PC-3 (cell line): ENCODE measurements at regions not wholly inside any gene's neighbourhood (a gene's known extent, or its start where the extent isn't known, plus 50 kb on each side); places are given as distances from the start of the nearest gene placed in this dataset.

Source experiments
- EZH2 ChIP-seq: fragments of 300-600 bp; sonication (generic); IDR thresholded peaks from one replicate; pipeline ENCODE4 v1.6.1; 2017; ENCODE audit warnings: antibody characterized with exemption, mild to moderate bottlenecking, low read length; ENCODE audit not compliant: unreplicated experiment
- EZH2phosphoT487 ChIP-seq: fragments of 300-600 bp; sonication (generic); IDR thresholded peaks from 2 replicates; pipeline ENCODE4 v1.6.1; 2018; ENCODE audit warnings: mild to moderate bottlenecking, antibody characterized with exemption, low read length, borderline replicate concordance
- TF ChIP-seq, protein P1 (sequence below): fragments of 300-600 bp; sonication (generic); conservative IDR thresholded peaks from 2 replicates; pipeline ENCODE4 v1.5.1; 2017; ENCODE audit warnings: antibody characterized with exemption, low read depth, mild to moderate bottlenecking, low read length

DNA sequence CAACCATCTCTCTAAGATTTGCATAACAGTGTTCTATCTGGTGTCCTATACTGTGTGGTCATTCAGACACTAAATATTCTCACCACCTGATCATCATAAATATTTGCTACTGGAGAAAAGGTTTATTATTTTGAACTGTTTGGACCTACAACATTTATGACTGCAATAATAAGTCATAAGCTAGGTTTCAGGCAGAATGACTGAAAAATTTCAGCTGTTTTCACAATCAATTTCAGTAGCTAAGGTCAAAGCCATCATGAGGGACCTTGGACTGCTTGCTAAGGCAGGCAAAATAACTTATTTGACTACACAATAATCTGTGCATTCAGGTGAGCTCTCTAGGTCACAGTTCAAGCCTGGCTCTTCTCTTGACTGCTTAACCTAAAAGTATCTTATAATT lies 425.5 kb upstream of the CDH2 start:
- TF ChIP-seq, protein P1, sequence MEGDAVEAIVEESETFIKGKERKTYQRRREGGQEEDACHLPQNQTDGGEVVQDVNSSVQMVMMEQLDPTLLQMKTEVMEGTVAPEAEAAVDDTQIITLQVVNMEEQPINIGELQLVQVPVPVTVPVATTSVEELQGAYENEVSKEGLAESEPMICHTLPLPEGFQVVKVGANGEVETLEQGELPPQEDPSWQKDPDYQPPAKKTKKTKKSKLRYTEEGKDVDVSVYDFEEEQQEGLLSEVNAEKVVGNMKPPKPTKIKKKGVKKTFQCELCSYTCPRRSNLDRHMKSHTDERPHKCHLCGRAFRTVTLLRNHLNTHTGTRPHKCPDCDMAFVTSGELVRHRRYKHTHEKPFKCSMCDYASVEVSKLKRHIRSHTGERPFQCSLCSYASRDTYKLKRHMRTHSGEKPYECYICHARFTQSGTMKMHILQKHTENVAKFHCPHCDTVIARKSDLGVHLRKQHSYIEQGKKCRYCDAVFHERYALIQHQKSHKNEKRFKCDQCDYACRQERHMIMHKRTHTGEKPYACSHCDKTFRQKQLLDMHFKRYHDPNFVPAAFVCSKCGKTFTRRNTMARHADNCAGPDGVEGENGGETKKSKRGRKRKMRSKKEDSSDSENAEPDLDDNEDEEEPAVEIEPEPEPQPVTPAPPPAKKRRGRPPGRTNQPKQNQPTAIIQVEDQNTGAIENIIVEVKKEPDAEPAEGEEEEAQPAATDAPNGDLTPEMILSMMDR, result no peak
- TF ChIP-seq EZH2 (no peak), EZH2phosphoT487 (no peak)
